ENCODE measurements at regions not wholly inside any gene's neighbourhood (a gene's known extent, or its start where the extent isn't known, plus 50 kb on each side); places are given as distances from the start of the nearest gene placed in this dataset.
A peak's percentile ranks its signal among the peaks of the same experiment; 100 is the strongest.

GRCh38 chr18:53991202-53991601 is 233.3 kb downstream of the MBD2 start:
- Histone ChIP-seq H3K4me1 (no peaks in the 10 kb centered on the region), H3K4me3 (no peak overlapping the region), H3K27ac (no peak overlapping the region), H3K9me3 (no peaks in the 10 kb centered on the region), H3K27me3 (no peaks in the 10 kb centered on the region), H3K36me3 (no peaks in the 10 kb centered on the region)
- WGBS, 2 donors, result 83 to 88% methylated on average over 3 of the region's 3 CpGs
- TF ChIP-seq POLR2AphosphoS5 (IDR thresholded peaks at IDR 0.05) (no peak), EP300 (IDR thresholded peaks at IDR 0.05) (no peak), CTCF (IDR thresholded peaks at IDR 0.05) (no peak)
- DNase-seq (no peak), ATAC-seq (ENCODE audit: low FRiP score in 2 of 2) (peak in 1 of 2 donors; percentile 73)

- Histone ChIP-seq H3K36me3 (no peaks in the 10 kb centered on the region), H3K9me3 (no peaks in the 10 kb centered on the region), H3K4me3 (no peak overlapping the region), H3K27me3 (no peaks in the 10 kb centered on the region), H3K4me1 (no peaks in the 10 kb centered on the region), H3K27ac (no peak overlapping the region)
- TF ChIP-seq POLR2AphosphoS5 (IDR thresholded peaks at IDR 0.05) (no peak), EP300 (IDR thresholded peaks at IDR 0.05) (no peak), CTCF (IDR thresholded peaks at IDR 0.05) (no peak), POLR2A (IDR thresholded peaks at IDR 0.05) (no peak)
- no peak for ATAC-seq (ENCODE audit: low FRiP score in 2 of 2)
- no peak for DNase-seq
- WGBS, 2 donors, result 88 to 90% methylated on average over 1 of the region's 1 CpG
Observed at GRCh38 chr18:53990485-53990884, 234.0 kb downstream of the MBD2 start.

- DNase-seq, result no peak
- Histone ChIP-seq H3K27ac (no peak overlapping the region), H3K9me3 (peaks cover 0 to 5% (median 0%) of the 10 kb centered on the region in 4 donors), H3K4me1 (no peaks in the 10 kb centered on the region), H3K4me3 (no peak overlapping the region), H3K27me3 (no peaks in the 10 kb centered on the region), H3K36me3 (no peaks in the 10 kb centered on the region)
- no peak for TF ChIP-seq POLR2AphosphoS5 (IDR thresholded peaks at IDR 0.05)
- no peak for TF ChIP-seq POLR2A (IDR thresholded peaks at IDR 0.05)
- no peak for TF ChIP-seq CTCF (IDR thresholded peaks at IDR 0.05)
- no peak for TF ChIP-seq EP300 (IDR thresholded peaks at IDR 0.05)
- 76 to 90% methylated on average over 3 of the region's 3 CpGs for WGBS, 2 donors
- no peak for ATAC-seq (ENCODE audit: low FRiP score in 2 of 2)
Observed at GRCh38 chr18:53984021-53984420, 240.4 kb downstream of the MBD2 start.

- no peak overlapping the region for H3K27ac ChIP-seq
- DNase-seq, result no peak
- WGBS, 2 donors, result 65 to 100% methylated on average over 1 of the region's 1 CpG
- no peaks in the 10 kb centered on the region for H3K4me1 ChIP-seq
- H3K4me3 ChIP-seq, result no peak overlapping the region
- no peaks in the 10 kb centered on the region for H3K9me3 ChIP-seq
- no peak for TF ChIP-seq CTCF (IDR thresholded peaks at IDR 0.05)
- TF ChIP-seq POLR2A (IDR thresholded peaks at IDR 0.05), result no peak
- TF ChIP-seq EP300 (IDR thresholded peaks at IDR 0.05), result no peak
- TF ChIP-seq POLR2AphosphoS5 (IDR thresholded peaks at IDR 0.05), result no peak
- H3K36me3 ChIP-seq, result no peaks in the 10 kb centered on the region
- H3K27me3 ChIP-seq, result no peaks in the 10 kb centered on the region
- ATAC-seq (ENCODE audit: low FRiP score in 2 of 2), result no peak
Observed at GRCh38 chr18:53971331-53971730, 253.1 kb downstream of the MBD2 start.

- 85 to 91% methylated on average over 3 of the region's 3 CpGs for WGBS, 2 donors
- DNase-seq (no peak), ATAC-seq (ENCODE audit: low FRiP score in 2 of 2) (no peak)
- Histone ChIP-seq H3K9me3 (no peaks in the 10 kb centered on the region), H3K27me3 (no peaks in the 10 kb centered on the region), H3K4me3 (no peak overlapping the region), H3K27ac (no peak overlapping the region), H3K4me1 (no peaks in the 10 kb centered on the region), H3K36me3 (no peaks in the 10 kb centered on the region)
- TF ChIP-seq POLR2AphosphoS5 (IDR thresholded peaks at IDR 0.05) (no peak), POLR2A (IDR thresholded peaks at IDR 0.05) (no peak), EP300 (IDR thresholded peaks at IDR 0.05) (no peak), CTCF (IDR thresholded peaks at IDR 0.05) (no peak)
Observed at GRCh38 chr18:53952700-53953099, 271.8 kb downstream of the MBD2 start.
